GM23338 (cell line): ENCODE measurements at regions not wholly inside any gene's neighbourhood (a gene's known extent, or its start where the extent isn't known, plus 50 kb on each side); places are given as distances from the start of the nearest gene placed in this dataset.

Experiments used
- ATAC-seq: fragments of 200-7000 bp; cut with Tn5 transposase; 3 replicates; pipeline ENCODE4 v1.9.1; 2020
- DNase-seq: peaks from one replicate; pipeline ENCODE4 v3.0.0-alpha.2; 2015; ENCODE audit warnings: low spot score
- H2AFZ ChIP-seq: fragments of 200-600 bp; sonication (generic); 2 replicates; pipeline ENCODE4 v1.8.0; 2016; ENCODE audit warnings: antibody characterized with exemption, mild to moderate bottlenecking, moderate library complexity
- H3F3A ChIP-seq: fragments of 200-600 bp; sonication (generic); replicated peaks from 2 replicates; pipeline ENCODE4 v1.8.0; 2017; ENCODE audit warnings: antibody characterized with exemption, mixed run types, low read depth
- H3K27ac ChIP-seq: fragments of 200-600 bp; sonication (generic); 2 replicates; pipeline ENCODE4 v1.6.1; 2016; ENCODE audit warnings: low read depth
- H3K27me3 ChIP-seq: fragments of 200-600 bp; sonication (generic); 2 replicates; pipeline ENCODE4 v1.8.0; 2016; ENCODE audit warnings: mild to moderate bottlenecking, mixed run types, moderate library complexity; ENCODE audit not compliant: insufficient read depth
- H3K36me3 ChIP-seq: fragments of 200-600 bp; sonication (generic); 2 replicates; pipeline ENCODE4 v1.8.0; 2016; ENCODE audit warnings: mild to moderate bottlenecking; ENCODE audit not compliant: insufficient read depth
- H3K4me1 ChIP-seq: fragments of 200-600 bp; sonication (generic); 2 replicates; pipeline ENCODE4 v1.8.0; 2016; ENCODE audit warnings: mild to moderate bottlenecking, moderate library complexity; ENCODE audit not compliant: insufficient read depth
- H3K4me2 ChIP-seq: fragments of 200-600 bp; sonication (generic); 2 replicates; pipeline ENCODE4 v1.7.1; 2017; ENCODE audit warnings: mixed run types
- H3K4me3 ChIP-seq: fragments of 200-600 bp; sonication (generic); 2 replicates; pipeline ENCODE4 v1.6.1; 2016; ENCODE audit warnings: mixed run types
- H3K79me2 ChIP-seq: fragments of 200-600 bp; sonication (generic); replicated peaks from 2 replicates; pipeline ENCODE4 v1.8.0; 2017; ENCODE audit warnings: mild to moderate bottlenecking; ENCODE audit not compliant: insufficient read depth
- H3K9me2 ChIP-seq: fragments of 200-600 bp; sonication (generic); 2 replicates; pipeline ENCODE4 v1.8.0; 2017; ENCODE audit not compliant: insufficient read depth
- H4K20me1 ChIP-seq: fragments of 200-600 bp; sonication (generic); replicated peaks from 2 replicates; pipeline ENCODE4 v1.8.0; 2017; ENCODE audit warnings: mild to moderate bottlenecking; ENCODE audit not compliant: insufficient read depth
- H3K27ac Mint-ChIP-seq: 2 replicates; pipeline ENCODE4 v1.8.0; 2020; ENCODE audit warnings: inconsistent platforms, mild to moderate bottlenecking, moderate library complexity, mixed read lengths
- H3K27me3 Mint-ChIP-seq: 3 replicates; pipeline ENCODE4 v1.8.0; 2022; ENCODE audit warnings: low read depth, mild to moderate bottlenecking, moderate library complexity, mixed read lengths, inconsistent platforms; ENCODE audit not compliant: insufficient read depth, poor library complexity
- H3K36me3 Mint-ChIP-seq: 3 replicates; pipeline ENCODE4 v1.8.0; 2021; ENCODE audit warnings: low read depth, mild to moderate bottlenecking, inconsistent platforms, moderate library complexity, mixed read lengths
- H3K4me1 Mint-ChIP-seq: 3 replicates; pipeline ENCODE4 v1.8.0; 2020; ENCODE audit warnings: mild to moderate bottlenecking, inconsistent platforms, mixed read lengths
- H3K4me3 Mint-ChIP-seq: 3 replicates; pipeline ENCODE4 v1.8.0; 2021; ENCODE audit warnings: moderate library complexity, mild to moderate bottlenecking, inconsistent platforms, mixed read lengths
- H3K9me3 Mint-ChIP-seq: 3 replicates; pipeline ENCODE4 v1.8.0; 2020; ENCODE audit warnings: moderate library complexity, mild to moderate bottlenecking, inconsistent platforms, mixed read lengths
- CREB1 ChIP-seq: fragments of 250-450 bp; sonication (Bioruptor Pico); IDR thresholded peaks from 2 replicates; pipeline ENCODE4 v1.5.0; 2020; ENCODE audit warnings: low read depth, mild to moderate bottlenecking, moderate library complexity
- CTCF ChIP-seq, 2 experiments: fragments of 200-600 bp in 1 of 2; sonication (generic) in 1 of 2; conservative IDR thresholded peaks; 2 replicates each; pipeline versions ENCODE4 v1.5.1 to v1.6.1; 2016 to 2017; ENCODE audit warnings: antibody characterized with exemption in 2 of 2, low read depth in 2 of 2, mild to moderate bottlenecking in 2 of 2, moderate library complexity in 1 of 2
- ETS1 ChIP-seq: IDR thresholded peaks from 2 replicates; pipeline ENCODE4 v1.6.1; 2016; ENCODE audit warnings: antibody characterized with exemption
- EZH2 ChIP-seq: fragments of 200-600 bp; sonication (generic); IDR thresholded peaks from one replicate; pipeline ENCODE4 v1.8.0; 2017; ENCODE audit warnings: antibody characterized with exemption, mild to moderate bottlenecking, low read depth; ENCODE audit not compliant: unreplicated experiment
- EZH2phosphoT487 ChIP-seq: fragments of 200-600 bp; sonication (generic); IDR thresholded peaks from one replicate; pipeline ENCODE4 v1.8.1; 2018; ENCODE audit warnings: antibody characterized with exemption; ENCODE audit not compliant: unreplicated experiment
- JUNB ChIP-seq: IDR thresholded peaks from one replicate; pipeline ENCODE4 v1.6.1; 2016; ENCODE audit warnings: antibody characterized with exemption; ENCODE audit not compliant: unreplicated experiment
- NANOG ChIP-seq: IDR thresholded peaks from 2 replicates; pipeline ENCODE4 v1.6.1; 2016; ENCODE audit warnings: antibody characterized with exemption, borderline replicate concordance
- POLR2AphosphoS5 ChIP-seq: IDR thresholded peaks from 2 replicates; pipeline ENCODE4 v1.6.1; 2016; ENCODE audit warnings: antibody characterized with exemption, low read depth
- REST ChIP-seq: IDR thresholded peaks from one replicate; pipeline ENCODE4 v1.6.1; 2018; ENCODE audit warnings: antibody characterized with exemption; ENCODE audit not compliant: unreplicated experiment
- STAT1 ChIP-seq: IDR thresholded peaks from one replicate; pipeline ENCODE4 v1.6.1; 2016; ENCODE audit warnings: antibody characterized with exemption; ENCODE audit not compliant: unreplicated experiment
- ZNF114 ChIP-seq: fragments of 250-450 bp; sonication (Bioruptor Pico); IDR thresholded peaks from 2 replicates; pipeline ENCODE4 v1.5.0; 2020; ENCODE audit warnings: mild to moderate bottlenecking, moderate library complexity
- ZNF331 ChIP-seq: fragments of 250-450 bp; sonication (Bioruptor Pico); IDR thresholded peaks from 2 replicates; pipeline ENCODE4 v1.5.0; 2020; ENCODE audit warnings: low read depth, mild to moderate bottlenecking, moderate library complexity
- ZNF462 ChIP-seq: fragments of 250-450 bp; sonication (Bioruptor Pico); IDR thresholded peaks from 2 replicates; pipeline ENCODE4 v1.5.0; 2020; ENCODE audit warnings: mild to moderate bottlenecking, moderate library complexity

- H3K27me3 Mint-ChIP-seq, result peaks cover 2% of the 10 kb centered on the region
- peaks cover 19% of the 10 kb centered on the region for H3K4me1 Mint-ChIP-seq
- Histone ChIP-seq H2AFZ (no peak overlapping the region), H3K27me3 (no peaks in the 10 kb centered on the region), H3K4me2 (no peak overlapping the region), H4K20me1 (no peaks in the 10 kb centered on the region; the same call in 1 of the 2 replicates), H3K4me1 (no peaks in the 10 kb centered on the region), H3K79me2 (no peaks in the 10 kb centered on the region), H3K27ac (no peak overlapping the region), H3K4me3 (no peak overlapping the region), H3K36me3 (no peaks in the 10 kb centered on the region), H3K9me2 (0 out of 2 replicates have a peak, but pooled peaks cover 5% of the 10 kb centered on the region), H3F3A (no peaks in the 10 kb centered on the region)
- no peak overlapping the region for H3K4me3 Mint-ChIP-seq
- no peak overlapping the region for H3K27ac Mint-ChIP-seq
- no peaks in the 10 kb centered on the region for H3K9me3 Mint-ChIP-seq
- no peak for ATAC-seq
- no peak for DNase-seq
- no peaks in the 10 kb centered on the region for H3K36me3 Mint-ChIP-seq
- no peak for TF ChIP-seq STAT1
- TF ChIP-seq EZH2, result no peak
- no peak for TF ChIP-seq JUNB
- no peak for TF ChIP-seq NANOG
- no peak for TF ChIP-seq CTCF (conservative IDR thresholded peaks at IDR 0.05; ENCODE audit: low read depth in 2 of 2)
- no peak for TF ChIP-seq EZH2phosphoT487
- no peak for TF ChIP-seq ZNF114
- TF ChIP-seq ZNF462 (CRISPR knock-in tag), result no peak
- TF ChIP-seq ZNF331 (CRISPR knock-in tag), result no peak
- no peak for TF ChIP-seq REST
- no peak for TF ChIP-seq ETS1
- no peak for TF ChIP-seq CREB1 (CRISPR knock-in tag)
- TF ChIP-seq POLR2AphosphoS5, result no peak
Observed at GRCh38 chr7:91329571-91329970, 65.3 kb downstream of the FZD1 start.
